Chondrocyte (in vitro differentiated cells): ENCODE measurements at regions not wholly inside any gene's neighbourhood (a gene's known extent, or its start where the extent isn't known, plus 50 kb on each side); places are given as distances from the start of the nearest gene placed in this dataset.

Experiments
- DNase-seq: peaks from one replicate; pipeline ENCODE4 v3.0.0; 2021; ENCODE audit warnings: mixed read lengths, low spot score
- H3K27ac Mint-ChIP-seq: one replicate; pipeline ENCODE4 v1.8.0; 2021; ENCODE audit warnings: mild to moderate bottlenecking, moderate library complexity, mixed read lengths; ENCODE audit not compliant: unreplicated experiment
- H3K27me3 Mint-ChIP-seq: 2 replicates; pipeline ENCODE4 v1.8.0; 2021; ENCODE audit warnings: low read depth, mixed read lengths
- H3K36me3 Mint-ChIP-seq: 2 replicates; pipeline ENCODE4 v1.8.0; 2021; ENCODE audit warnings: low read depth, mixed read lengths
- H3K4me1 Mint-ChIP-seq: 2 replicates; pipeline ENCODE4 v1.8.0; 2021; ENCODE audit warnings: low read depth, mild to moderate bottlenecking, mixed read lengths
- H3K4me3 Mint-ChIP-seq: one replicate; pipeline ENCODE4 v1.8.0; 2021; ENCODE audit warnings: mild to moderate bottlenecking, moderate library complexity, mixed read lengths; ENCODE audit not compliant: unreplicated experiment
- H3K9me3 Mint-ChIP-seq: 2 replicates; pipeline ENCODE4 v1.8.0; 2021; ENCODE audit warnings: low read depth, mixed read lengths
- CTCF ChIP-seq: fragments of 200-600 bp; sonication (generic); IDR thresholded peaks from 2 replicates; pipeline ENCODE4 v1.5.0; 2021; ENCODE audit warnings: antibody characterized with exemption, mild to moderate bottlenecking, moderate library complexity

DNA sequence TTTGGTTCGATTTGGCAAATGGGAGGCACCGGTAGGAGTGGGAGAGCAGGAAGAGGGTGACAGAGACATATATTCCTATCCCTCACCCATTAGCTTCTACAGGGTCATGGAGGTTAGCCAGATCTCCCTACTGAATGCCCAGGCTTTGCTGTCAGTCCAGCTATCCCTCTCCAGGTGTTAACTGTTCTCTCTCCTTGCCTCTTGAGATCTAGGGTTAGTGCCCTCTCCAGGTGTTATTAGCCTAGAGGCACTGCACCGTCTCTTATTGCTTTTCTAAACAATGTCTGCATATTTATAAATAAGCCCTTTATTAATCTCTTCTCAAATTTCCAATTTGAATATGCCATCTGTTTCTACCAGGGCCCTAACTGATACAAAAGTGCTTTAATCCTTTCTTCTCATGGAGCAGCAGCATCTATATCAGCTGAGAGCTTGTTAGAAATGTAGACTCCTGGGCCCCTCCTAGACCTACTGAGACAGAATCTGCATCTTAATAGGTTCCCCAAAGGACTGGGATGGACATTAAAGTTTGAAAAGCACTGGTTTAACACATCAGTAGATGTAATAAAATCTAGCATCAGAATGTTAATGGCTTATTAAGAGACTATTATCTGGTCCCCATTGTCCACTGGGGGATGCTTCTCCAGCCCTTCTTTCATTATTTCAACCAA lies 322.5 kb upstream of the SLC24A2 start:
- TF ChIP-seq CTCF, result no peak
- no peak overlapping the region for H3K27ac Mint-ChIP-seq
- H3K27me3 Mint-ChIP-seq, result no peaks in the 10 kb centered on the region
- H3K4me3 Mint-ChIP-seq, result no peak overlapping the region
- H3K9me3 Mint-ChIP-seq, result peaks cover 13% of the 10 kb centered on the region
- H3K36me3 Mint-ChIP-seq, result peaks cover 1% of the 10 kb centered on the region
- DNase-seq, result no peak
- H3K4me1 Mint-ChIP-seq, result no peaks in the 10 kb centered on the region

DNA sequence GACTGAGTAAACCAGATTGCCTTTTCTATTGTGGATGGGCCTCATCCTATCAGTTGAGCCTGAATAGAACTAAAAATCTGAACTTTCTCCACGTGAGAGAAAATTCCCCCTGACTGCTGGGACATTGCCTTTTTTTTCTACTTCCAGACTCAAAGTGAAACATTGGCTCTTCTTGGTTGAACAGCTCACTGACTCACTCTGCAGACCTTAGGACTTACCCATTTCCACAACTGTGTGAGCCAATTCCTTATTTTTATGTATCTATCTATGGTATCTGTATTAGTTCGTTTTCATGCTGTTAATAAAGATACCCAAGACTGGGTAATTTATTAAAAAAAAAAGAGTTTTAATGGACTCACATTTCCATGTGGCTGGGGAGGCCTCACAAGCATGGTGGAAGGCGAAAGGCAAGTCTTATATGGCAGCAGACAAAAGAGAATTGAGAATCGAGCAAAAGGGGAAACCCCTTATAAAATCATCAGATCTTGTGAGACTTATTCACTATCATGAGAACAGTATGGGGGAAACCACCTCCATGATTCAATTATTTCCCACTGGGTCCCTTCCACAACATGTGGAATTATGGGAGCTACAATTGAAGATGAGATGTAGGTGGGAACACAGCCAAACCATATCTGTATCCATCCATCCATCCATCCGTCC lies 306.7 kb upstream of the SLC24A2 start:
- H3K27me3 Mint-ChIP-seq, result peaks cover 1% of the 10 kb centered on the region
- peaks cover 20% of the 10 kb centered on the region for H3K9me3 Mint-ChIP-seq
- no peak for DNase-seq
- no peak overlapping the region for H3K27ac Mint-ChIP-seq
- H3K36me3 Mint-ChIP-seq, result no peaks in the 10 kb centered on the region
- H3K4me3 Mint-ChIP-seq, result no peak overlapping the region
- TF ChIP-seq CTCF, result no peak
- H3K4me1 Mint-ChIP-seq, result no peaks in the 10 kb centered on the region

DNA sequence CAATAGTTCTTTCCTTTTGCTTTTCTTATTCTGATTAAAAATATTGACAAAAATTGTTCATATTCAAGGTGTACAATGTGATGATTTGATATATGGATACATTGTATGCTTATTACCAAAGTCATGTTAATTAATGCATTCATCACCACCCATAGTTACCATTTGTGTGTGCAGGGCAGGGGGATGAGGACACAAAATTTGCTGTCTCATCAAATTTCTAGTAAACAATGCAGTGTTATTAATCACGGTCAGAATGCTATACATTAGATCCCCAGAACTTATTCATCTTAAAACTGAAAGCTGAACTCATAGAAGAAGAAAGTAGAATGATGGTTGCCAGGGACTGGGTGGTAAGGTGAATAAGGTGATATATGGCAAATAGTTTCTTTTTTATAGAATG lies 303.7 kb upstream of the SLC24A2 start:
- H3K4me1 Mint-ChIP-seq, result no peaks in the 10 kb centered on the region
- no peak overlapping the region for H3K27ac Mint-ChIP-seq

DNA sequence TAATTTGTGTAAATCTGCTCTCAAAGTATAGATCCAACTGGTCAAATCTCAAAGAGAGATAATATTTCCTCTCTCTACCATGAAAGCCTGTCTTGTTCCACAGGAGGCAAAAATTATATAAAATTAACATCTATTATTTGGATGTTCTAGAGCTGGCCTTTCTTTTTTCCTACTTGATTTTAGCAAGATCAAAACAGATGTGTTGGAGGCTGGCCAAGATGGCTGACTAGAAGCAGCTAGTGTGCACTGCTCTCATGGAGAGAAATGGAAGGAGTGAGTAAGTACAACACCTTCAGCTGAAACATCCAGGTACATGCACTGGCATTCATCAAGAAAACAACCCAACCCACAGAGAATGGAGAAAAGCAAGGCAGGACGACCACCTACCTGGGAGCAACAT lies 298.6 kb upstream of the SLC24A2 start:
- Mint-ChIP-seq H3K36me3 (no peaks in the 10 kb centered on the region), H3K9me3 (peaks cover 13% of the 10 kb centered on the region), H3K4me3 (no peak overlapping the region), H3K27ac (no peak overlapping the region), H3K27me3 (peaks cover 8% of the 10 kb centered on the region), H3K4me1 (no peaks in the 10 kb centered on the region)
- DNase-seq, result no peak
- TF ChIP-seq CTCF, result no peak

More for the DNA sequence above, 303.7 kb upstream of the SLC24A2 start:
- H3K36me3 Mint-ChIP-seq, result no peaks in the 10 kb centered on the region
- H3K4me3 Mint-ChIP-seq, result no peak overlapping the region
- peaks cover 20% of the 10 kb centered on the region for H3K9me3 Mint-ChIP-seq
- DNase-seq, result no peak
- H3K27me3 Mint-ChIP-seq, result no peaks in the 10 kb centered on the region
- no peak for TF ChIP-seq CTCF

DNA sequence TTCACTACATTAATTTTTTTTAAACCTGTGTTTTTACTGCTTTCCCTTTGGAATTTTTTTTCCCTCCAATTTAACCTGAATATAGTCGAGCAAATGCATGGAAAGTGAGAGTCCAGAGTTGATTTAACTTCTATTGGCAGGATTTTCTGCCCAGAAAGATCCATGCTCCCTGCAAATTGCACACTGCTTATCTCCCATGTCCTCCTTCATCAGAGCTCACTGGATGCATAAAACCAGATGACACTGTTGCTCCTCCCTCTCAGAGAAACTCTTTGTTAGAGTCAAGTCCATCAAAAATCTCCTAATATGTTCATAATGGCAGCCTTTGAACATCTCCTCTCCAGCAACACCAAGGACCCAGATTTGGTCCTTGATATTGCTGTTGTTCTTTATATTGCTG lies 297.0 kb upstream of the SLC24A2 start:
- Mint-ChIP-seq H3K36me3 (no peaks in the 10 kb centered on the region), H3K27ac (no peak overlapping the region), H3K27me3 (peaks cover 8% of the 10 kb centered on the region), H3K4me1 (no peaks in the 10 kb centered on the region), H3K9me3 (peaks cover 2% of the 10 kb centered on the region), H3K4me3 (no peak overlapping the region)
- no peak for TF ChIP-seq CTCF
- no peak for DNase-seq
